OCI-LY1 (cell line): ENCODE measurements at regions not wholly inside any gene's neighbourhood (a gene's known extent, or its start where the extent isn't known, plus 50 kb on each side); places are given as distances from the start of the nearest gene placed in this dataset.

Experiments used
- EZH2 ChIP-seq: fragments of 200-600 bp; sonication (generic), shearing (Covaris generic); IDR thresholded peaks from 2 replicates; pipeline ENCODE4 v1.8.0; 2017; ENCODE audit warnings: borderline replicate concordance, mixed run types, mild to moderate bottlenecking, antibody characterized with exemption, low read length, moderate library complexity, mixed read lengths
- TF ChIP-seq, protein P1 (sequence below): fragments of 200-600 bp; sonication (generic), shearing (Covaris generic); IDR thresholded peaks from 2 replicates; pipeline ENCODE4 v1.5.1; 2017; ENCODE audit warnings: mild to moderate bottlenecking, antibody characterized with exemption, low read length, moderate library complexity, mixed read lengths

DNA sequence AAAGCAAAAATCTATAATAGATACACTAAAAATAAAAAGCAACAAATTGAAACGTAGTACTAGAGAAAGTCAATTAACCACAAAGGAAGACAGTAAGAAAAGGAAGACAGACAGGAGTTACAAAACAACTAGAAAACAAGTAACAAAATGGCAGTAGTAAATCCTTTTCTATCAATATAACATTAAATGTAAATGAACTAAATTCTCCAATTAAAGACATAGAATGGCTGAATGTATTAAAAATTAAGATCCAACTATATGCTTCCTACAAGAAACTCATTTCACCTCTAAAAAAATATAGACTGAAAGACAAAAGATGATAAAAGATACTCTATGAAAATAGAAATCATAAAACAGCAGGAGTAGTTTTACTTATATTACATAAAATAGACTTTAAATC lies 79.1 kb downstream of the CTH start:
- no peak for TF ChIP-seq EZH2
- TF ChIP-seq, protein P1, sequence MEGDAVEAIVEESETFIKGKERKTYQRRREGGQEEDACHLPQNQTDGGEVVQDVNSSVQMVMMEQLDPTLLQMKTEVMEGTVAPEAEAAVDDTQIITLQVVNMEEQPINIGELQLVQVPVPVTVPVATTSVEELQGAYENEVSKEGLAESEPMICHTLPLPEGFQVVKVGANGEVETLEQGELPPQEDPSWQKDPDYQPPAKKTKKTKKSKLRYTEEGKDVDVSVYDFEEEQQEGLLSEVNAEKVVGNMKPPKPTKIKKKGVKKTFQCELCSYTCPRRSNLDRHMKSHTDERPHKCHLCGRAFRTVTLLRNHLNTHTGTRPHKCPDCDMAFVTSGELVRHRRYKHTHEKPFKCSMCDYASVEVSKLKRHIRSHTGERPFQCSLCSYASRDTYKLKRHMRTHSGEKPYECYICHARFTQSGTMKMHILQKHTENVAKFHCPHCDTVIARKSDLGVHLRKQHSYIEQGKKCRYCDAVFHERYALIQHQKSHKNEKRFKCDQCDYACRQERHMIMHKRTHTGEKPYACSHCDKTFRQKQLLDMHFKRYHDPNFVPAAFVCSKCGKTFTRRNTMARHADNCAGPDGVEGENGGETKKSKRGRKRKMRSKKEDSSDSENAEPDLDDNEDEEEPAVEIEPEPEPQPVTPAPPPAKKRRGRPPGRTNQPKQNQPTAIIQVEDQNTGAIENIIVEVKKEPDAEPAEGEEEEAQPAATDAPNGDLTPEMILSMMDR = no peak
